Colonic mucosa (tissue), 4 donors: ENCODE measurements at regions not wholly inside any gene's neighbourhood (a gene's known extent, or its start where the extent isn't known, plus 50 kb on each side); places are given as distances from the start of the nearest gene placed in this dataset.

ENCODE experiments used
- DNase-seq: peaks from one replicate; pipeline ENCODE4 v3.0.0-alpha.2; 2020
- H3K27ac ChIP-seq: fragments of 200-600 bp; one replicate; pipeline ENCODE4 v1.8.0; 2021
- H3K27me3 ChIP-seq: fragments of 200-600 bp; one replicate; pipeline ENCODE4 v1.8.0; 2021
- H3K36me3 ChIP-seq: fragments of 200-600 bp; one replicate; pipeline ENCODE4 v1.8.0; 2021
- H3K4me1 ChIP-seq: fragments of 200-600 bp; one replicate; pipeline ENCODE4 v1.8.0; 2021; ENCODE audit warnings: mild to moderate bottlenecking
- H3K4me3 ChIP-seq: fragments of 200-600 bp; one replicate; pipeline ENCODE4 v1.8.0; 2021
- H3K9ac ChIP-seq, 2 donors: one replicate each; pipeline ENCODE4 v1.7.0; 2013; ENCODE audit warnings: control low read depth in 2 of 2, low read depth in 2 of 2, low read length in 2 of 2
- H3K9me3 ChIP-seq: fragments of 200-600 bp; one replicate; pipeline ENCODE4 v1.8.0; 2021
- intact Hi-C: fragments of 100-400 bp; cut with DNase I; formaldehyde crosslinking; loops from one replicate; pipeline ENCODE4 v1.14.1; 2022
- TF ChIP-seq, protein P1 (sequence below): fragments of 200-600 bp; IDR thresholded peaks from one replicate; pipeline ENCODE4 v1.8.0; 2022; ENCODE audit warnings: antibody characterized with exemption, mild to moderate bottlenecking
- donor health status: healthy.
- donor health status: DM: no; HTN: no; CAD: no.
- donor health status: DM: no; HTN: no; CAD: no.

- intact Hi-C loops = no loop called here
- Histone ChIP-seq H3K9me3 (no peaks in the 10 kb centered on the region), H3K27ac (no peak overlapping the region), H3K4me1 (no peaks in the 10 kb centered on the region), H3K36me3 (no peaks in the 10 kb centered on the region), H3K4me3 (no peak overlapping the region), H3K9ac (no peak overlapping the region), H3K27me3 (no peaks in the 10 kb centered on the region)
- TF ChIP-seq, protein P1, sequence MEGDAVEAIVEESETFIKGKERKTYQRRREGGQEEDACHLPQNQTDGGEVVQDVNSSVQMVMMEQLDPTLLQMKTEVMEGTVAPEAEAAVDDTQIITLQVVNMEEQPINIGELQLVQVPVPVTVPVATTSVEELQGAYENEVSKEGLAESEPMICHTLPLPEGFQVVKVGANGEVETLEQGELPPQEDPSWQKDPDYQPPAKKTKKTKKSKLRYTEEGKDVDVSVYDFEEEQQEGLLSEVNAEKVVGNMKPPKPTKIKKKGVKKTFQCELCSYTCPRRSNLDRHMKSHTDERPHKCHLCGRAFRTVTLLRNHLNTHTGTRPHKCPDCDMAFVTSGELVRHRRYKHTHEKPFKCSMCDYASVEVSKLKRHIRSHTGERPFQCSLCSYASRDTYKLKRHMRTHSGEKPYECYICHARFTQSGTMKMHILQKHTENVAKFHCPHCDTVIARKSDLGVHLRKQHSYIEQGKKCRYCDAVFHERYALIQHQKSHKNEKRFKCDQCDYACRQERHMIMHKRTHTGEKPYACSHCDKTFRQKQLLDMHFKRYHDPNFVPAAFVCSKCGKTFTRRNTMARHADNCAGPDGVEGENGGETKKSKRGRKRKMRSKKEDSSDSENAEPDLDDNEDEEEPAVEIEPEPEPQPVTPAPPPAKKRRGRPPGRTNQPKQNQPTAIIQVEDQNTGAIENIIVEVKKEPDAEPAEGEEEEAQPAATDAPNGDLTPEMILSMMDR = no peak
- DNase-seq = no peak
Measured at GRCh38 chr2:102977426-102978090, 215.7 kb downstream of the TMEM182 start.

GRCh38 chr2:102978091-102978490 is 216.3 kb downstream of the TMEM182 start:
- Histone ChIP-seq H3K9me3 (no peaks in the 10 kb centered on the region), H3K36me3 (no peaks in the 10 kb centered on the region), H3K9ac (no peak overlapping the region), H3K27me3 (no peaks in the 10 kb centered on the region), H3K4me3 (no peak overlapping the region), H3K4me1 (no peaks in the 10 kb centered on the region), H3K27ac (no peak overlapping the region)
- TF ChIP-seq, protein P1 = no peak
- no peak for DNase-seq
- intact Hi-C loops = no loop called here

GRCh38 chr2:102979429-102979828 is 217.6 kb downstream of the TMEM182 start:
- DNase-seq = no peak

GRCh38 chr2:102983786-102984185 is 222.0 kb downstream of the TMEM182 start:
- intact Hi-C loops = no loop called here
- Histone ChIP-seq H3K9me3 (no peaks in the 10 kb centered on the region), H3K9ac (no peak overlapping the region), H3K4me1 (no peaks in the 10 kb centered on the region), H3K27ac (no peak overlapping the region), H3K36me3 (no peaks in the 10 kb centered on the region), H3K27me3 (no peaks in the 10 kb centered on the region), H3K4me3 (no peak overlapping the region)
- TF ChIP-seq, protein P1 = no peak
- DNase-seq = no peak

More at GRCh38 chr2:102979429-102979828, 217.6 kb downstream of the TMEM182 start:
- Histone ChIP-seq H3K36me3 (no peaks in the 10 kb centered on the region), H3K4me3 (no peak overlapping the region), H3K27me3 (no peaks in the 10 kb centered on the region), H3K27ac (no peak overlapping the region), H3K9ac (no peak overlapping the region), H3K4me1 (no peaks in the 10 kb centered on the region), H3K9me3 (no peaks in the 10 kb centered on the region)
- intact Hi-C loops = no loop called here
- TF ChIP-seq, protein P1 = no peak

DNA sequence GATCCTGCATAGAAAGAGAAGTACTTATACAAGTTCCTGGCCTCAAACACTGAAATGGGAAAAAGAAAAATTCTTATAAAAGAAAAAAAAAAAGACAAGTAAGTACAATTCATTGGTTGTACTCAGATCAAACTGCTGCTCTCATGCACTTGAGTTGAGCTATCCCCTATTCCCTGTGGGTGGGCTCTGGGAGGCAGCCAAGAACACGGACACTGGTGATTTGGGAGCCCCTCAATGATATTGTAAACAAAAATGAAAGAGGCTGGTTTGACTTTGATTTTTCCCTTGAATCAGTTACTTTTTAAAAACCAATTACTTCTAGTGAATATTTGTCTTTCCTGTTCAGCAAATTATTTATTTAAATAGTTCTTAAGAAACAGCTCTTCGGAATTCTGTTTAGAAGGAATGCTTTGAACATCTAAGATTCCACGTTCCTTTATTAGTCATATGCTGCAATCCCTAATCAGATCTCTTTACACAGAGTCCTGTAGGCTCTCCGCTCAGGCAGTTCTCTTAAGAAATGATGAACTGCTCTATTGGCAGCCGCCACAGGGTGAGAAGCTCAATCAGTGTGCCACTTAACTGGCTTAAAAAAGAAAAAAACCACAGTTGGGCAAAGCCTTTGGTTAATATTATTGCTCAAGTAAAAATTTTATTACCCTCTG is 225.1 kb downstream of the TMEM182 start:
- no peak overlapping the region for H3K9ac ChIP-seq
- no peaks in the 10 kb centered on the region for H3K36me3 ChIP-seq
- no peaks in the 10 kb centered on the region for H3K27me3 ChIP-seq
- TF ChIP-seq, protein P1 = no peak
- H3K27ac ChIP-seq = no peak overlapping the region
- H3K4me3 ChIP-seq = no peak overlapping the region
- DNase-seq = no peak
- intact Hi-C loops = no loop called here
- no peaks in the 10 kb centered on the region for H3K4me1 ChIP-seq
- H3K9me3 ChIP-seq = no peaks in the 10 kb centered on the region
